ENCODE measurements at regions not wholly inside any gene's neighbourhood (a gene's known extent, or its start where the extent isn't known, plus 50 kb on each side); places are given as distances from the start of the nearest gene placed in this dataset.

- TF ChIP-seq SUZ12 (IDR thresholded peaks at IDR 0.05; ENCODE audit: extremely low read depth, insufficient read depth, insufficient read length) (no peak), YY1 (IDR thresholded peaks at IDR 0.05; ENCODE audit: insufficient read depth, insufficient read length) (no peak)
Observed at GRCh38 chr3:124435467-124435866, 294.8 kb upstream of the UMPS start.
